ENCODE measurements at regions not wholly inside any gene's neighbourhood (a gene's known extent, or its start where the extent isn't known, plus 50 kb on each side); places are given as distances from the start of the nearest gene placed in this dataset.

GRCh38 chr16:80418517-80419355 lies 122.1 kb upstream of the DYNLRB2 start:
- no peak for DNase-seq

- no peak for DNase-seq
Measured at GRCh38 chr16:80417706-80418271, 123.0 kb upstream of the DYNLRB2 start.

GRCh38 chr16:80408014-80408413 lies 132.8 kb upstream of the DYNLRB2 start:
- DNase-seq: no peak

GRCh38 chr16:80407265-80407987 lies 133.4 kb upstream of the DYNLRB2 start:
- DNase-seq: no peak

GRCh38 chr16:80404847-80405246 lies 135.9 kb upstream of the DYNLRB2 start:
- no peak for DNase-seq

GRCh38 chr16:80403894-80404293 lies 136.9 kb upstream of the DYNLRB2 start:
- no peak for DNase-seq

GRCh38 chr16:80390871-80391489 lies 149.8 kb upstream of the DYNLRB2 start:
- no peak for DNase-seq

GRCh38 chr16:80390046-80390445 lies 150.7 kb upstream of the DYNLRB2 start:
- no peak for DNase-seq

- no peak for DNase-seq
Measured at GRCh38 chr16:80389338-80389737, 151.5 kb upstream of the DYNLRB2 start.

GRCh38 chr16:80387318-80387921 lies 153.4 kb upstream of the DYNLRB2 start:
- no peak for DNase-seq

- DNase-seq: no peak
Measured at GRCh38 chr16:80384862-80385261, 155.9 kb upstream of the DYNLRB2 start.

- no peak for DNase-seq
Measured at GRCh38 chr16:80380514-80380913, 160.3 kb upstream of the DYNLRB2 start.

- DNase-seq: no peak
Measured at GRCh38 chr16:80377096-80377956, 163.5 kb upstream of the DYNLRB2 start.

- no peak for DNase-seq
Measured at GRCh38 chr16:80375973-80376372, 164.8 kb upstream of the DYNLRB2 start.

- no peak for DNase-seq
Measured at GRCh38 chr16:80375513-80375912, 165.3 kb upstream of the DYNLRB2 start.

GRCh38 chr16:80372341-80372740 lies 168.5 kb upstream of the DYNLRB2 start:
- no peak for DNase-seq

GRCh38 chr16:80369138-80369958 lies 171.4 kb upstream of the DYNLRB2 start:
- DNase-seq: no peak

GRCh38 chr16:80367037-80367658 lies 173.6 kb upstream of the DYNLRB2 start:
- DNase-seq: no peak

- no peak for DNase-seq
Measured at GRCh38 chr16:80366023-80366422, 174.8 kb upstream of the DYNLRB2 start.

GRCh38 chr16:80362816-80363215 lies 178.0 kb upstream of the DYNLRB2 start:
- DNase-seq: no peak

- DNase-seq: no peak
Measured at GRCh38 chr16:80356365-80356764, 184.4 kb upstream of the DYNLRB2 start.
